ENCODE measurements at regions not wholly inside any gene's neighbourhood (a gene's known extent, or its start where the extent isn't known, plus 50 kb on each side); places are given as distances from the start of the nearest gene placed in this dataset.

DNA sequence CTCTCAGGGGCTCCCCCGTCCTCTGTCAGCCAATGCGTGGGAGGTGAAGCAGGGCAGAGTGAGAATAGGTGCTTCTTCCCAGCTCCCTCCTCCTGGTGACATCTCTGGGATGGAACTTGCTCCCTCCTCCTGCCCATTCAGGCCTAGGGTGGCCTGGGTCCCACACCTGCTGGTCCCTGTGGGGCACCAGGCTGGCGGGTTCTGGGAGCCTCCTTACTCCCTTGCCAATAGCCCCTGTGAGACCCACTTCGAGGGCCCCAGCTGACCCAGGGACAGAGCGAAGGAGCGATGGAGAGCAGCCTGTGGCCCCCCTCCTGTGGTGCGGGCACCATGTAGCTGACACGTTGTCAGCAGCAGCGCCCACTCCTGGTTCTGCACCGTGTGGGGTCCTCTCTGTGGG lies 512.6 kb downstream of the GLRX3 start:
- no TSS peak for BruUV-seq (replicated peaks)
- Mint-ChIP-seq H3K27ac (ENCODE audit: low read depth, unreplicated experiment) (no peak overlapping the region), H3K4me3 (ENCODE audit: unreplicated experiment) (no peak overlapping the region), H3K9me3 (ENCODE audit: unreplicated experiment) (no peaks in the 10 kb centered on the region), H3K36me3 (ENCODE audit: insufficient read depth, unreplicated experiment) (no peaks in the 10 kb centered on the region), H3K4me1 (ENCODE audit: insufficient read depth, unreplicated experiment) (no peaks in the 10 kb centered on the region), H3K27me3 (ENCODE audit: insufficient read depth, unreplicated experiment) (no peaks in the 10 kb centered on the region)
- DNase-seq (ENCODE audit: unreplicated experiment): no peak
- ChIA-PET CTCF (no interaction called here), POLR2A (no interaction called here)
- TF ChIP-seq, protein P1, sequence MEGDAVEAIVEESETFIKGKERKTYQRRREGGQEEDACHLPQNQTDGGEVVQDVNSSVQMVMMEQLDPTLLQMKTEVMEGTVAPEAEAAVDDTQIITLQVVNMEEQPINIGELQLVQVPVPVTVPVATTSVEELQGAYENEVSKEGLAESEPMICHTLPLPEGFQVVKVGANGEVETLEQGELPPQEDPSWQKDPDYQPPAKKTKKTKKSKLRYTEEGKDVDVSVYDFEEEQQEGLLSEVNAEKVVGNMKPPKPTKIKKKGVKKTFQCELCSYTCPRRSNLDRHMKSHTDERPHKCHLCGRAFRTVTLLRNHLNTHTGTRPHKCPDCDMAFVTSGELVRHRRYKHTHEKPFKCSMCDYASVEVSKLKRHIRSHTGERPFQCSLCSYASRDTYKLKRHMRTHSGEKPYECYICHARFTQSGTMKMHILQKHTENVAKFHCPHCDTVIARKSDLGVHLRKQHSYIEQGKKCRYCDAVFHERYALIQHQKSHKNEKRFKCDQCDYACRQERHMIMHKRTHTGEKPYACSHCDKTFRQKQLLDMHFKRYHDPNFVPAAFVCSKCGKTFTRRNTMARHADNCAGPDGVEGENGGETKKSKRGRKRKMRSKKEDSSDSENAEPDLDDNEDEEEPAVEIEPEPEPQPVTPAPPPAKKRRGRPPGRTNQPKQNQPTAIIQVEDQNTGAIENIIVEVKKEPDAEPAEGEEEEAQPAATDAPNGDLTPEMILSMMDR (IDR thresholded peaks at IDR 0.05; ENCODE audit: unreplicated experiment): no peak
- intact Hi-C loops (cut with micrococcal nuclease): no loop called here

GRCh38 chr10:130652544-130652943 lies 516.4 kb downstream of the GLRX3 start:
- Mint-ChIP-seq H3K27me3 (ENCODE audit: insufficient read depth, unreplicated experiment) (no peaks in the 10 kb centered on the region), H3K4me1 (ENCODE audit: insufficient read depth, unreplicated experiment) (no peaks in the 10 kb centered on the region), H3K36me3 (ENCODE audit: insufficient read depth, unreplicated experiment) (no peaks in the 10 kb centered on the region), H3K27ac (ENCODE audit: low read depth, unreplicated experiment) (no peak overlapping the region), H3K4me3 (ENCODE audit: unreplicated experiment) (no peak overlapping the region), H3K9me3 (ENCODE audit: unreplicated experiment) (no peaks in the 10 kb centered on the region)
- DNase-seq (ENCODE audit: unreplicated experiment): peak; percentile 18
- CTCF ChIA-PET: interaction anchor here (0.7 kb wide), 1 partner anchor 37 kb away, joined by 3 read pairs; no protein-coding TSS in a partner anchor
- POLR2A ChIA-PET: no interaction called here
- TF ChIP-seq, protein P1 (IDR thresholded peaks at IDR 0.05; ENCODE audit: unreplicated experiment): no peak
- intact Hi-C loops (cut with micrococcal nuclease): no loop called here
- BruUV-seq (replicated peaks): no TSS peak

GRCh38 chr10:130652964-130653578 lies 516.9 kb downstream of the GLRX3 start:
- TF ChIP-seq, protein P1 (IDR thresholded peaks at IDR 0.05; ENCODE audit: unreplicated experiment): no peak
- Mint-ChIP-seq H3K27ac (ENCODE audit: low read depth, unreplicated experiment) (no peak overlapping the region), H3K4me1 (ENCODE audit: insufficient read depth, unreplicated experiment) (no peaks in the 10 kb centered on the region), H3K27me3 (ENCODE audit: insufficient read depth, unreplicated experiment) (no peaks in the 10 kb centered on the region), H3K36me3 (ENCODE audit: insufficient read depth, unreplicated experiment) (no peaks in the 10 kb centered on the region), H3K4me3 (ENCODE audit: unreplicated experiment) (no peak overlapping the region), H3K9me3 (ENCODE audit: unreplicated experiment) (no peaks in the 10 kb centered on the region)
- POLR2A ChIA-PET: interaction anchor here (0.7 kb wide), 1 partner anchor 10 kb away, joined by 6 read pairs; no protein-coding TSS in a partner anchor
- no TSS peak for BruUV-seq (replicated peaks)
- CTCF ChIA-PET: interaction anchor here (0.7 kb wide), 1 partner anchor 38 kb away, joined by 3 read pairs; no protein-coding TSS in a partner anchor
- intact Hi-C loops (cut with micrococcal nuclease): no loop called here
- no peak for DNase-seq (ENCODE audit: unreplicated experiment)

DNA sequence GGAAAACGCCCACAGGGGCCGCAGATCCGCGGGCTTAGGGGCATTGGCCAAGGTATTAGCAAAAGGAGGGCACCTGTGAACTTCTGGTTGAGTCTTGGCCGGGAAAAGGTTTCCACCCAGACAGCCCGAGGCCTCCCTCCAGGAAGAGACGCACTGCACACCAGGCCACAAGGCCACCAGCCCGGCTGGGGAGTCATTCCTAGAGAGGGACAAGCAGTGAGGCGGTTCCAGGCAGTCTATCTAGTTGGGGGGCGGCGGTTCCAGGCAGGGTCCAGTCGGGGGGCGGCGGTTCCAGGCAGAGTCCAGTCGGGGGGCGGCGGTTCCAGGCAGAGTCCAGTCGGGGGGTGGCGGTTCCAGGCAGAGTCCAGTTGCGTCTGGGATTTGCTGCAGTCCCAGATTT lies 518.5 kb downstream of the GLRX3 start:
- ChIA-PET CTCF (no interaction called here), POLR2A (no interaction called here)
- no peaks in the 10 kb centered on the region for H3K27me3 Mint-ChIP-seq (ENCODE audit: insufficient read depth, unreplicated experiment)
- no peak overlapping the region for H3K4me3 Mint-ChIP-seq (ENCODE audit: unreplicated experiment)
- DNase-seq (ENCODE audit: unreplicated experiment): no peak
- no peaks in the 10 kb centered on the region for H3K4me1 Mint-ChIP-seq (ENCODE audit: insufficient read depth, unreplicated experiment)
- intact Hi-C loops (cut with micrococcal nuclease): no loop called here
- TF ChIP-seq, protein P1 (IDR thresholded peaks at IDR 0.05; ENCODE audit: unreplicated experiment): no peak
- no peaks in the 10 kb centered on the region for H3K9me3 Mint-ChIP-seq (ENCODE audit: unreplicated experiment)
- H3K36me3 Mint-ChIP-seq (ENCODE audit: insufficient read depth, unreplicated experiment): no peaks in the 10 kb centered on the region
- no peak overlapping the region for H3K27ac Mint-ChIP-seq (ENCODE audit: low read depth, unreplicated experiment)
- BruUV-seq (replicated peaks): no TSS peak

All from MCF 10A (cell line).